Stimulated activated naive CD8-positive, alpha-beta T cell treated with anti-CD3 and anti-CD28 coated beads, Interleukin-15, amount 100 ng/mL, for 72 hours (primary cell): ENCODE measurements at regions not wholly inside any gene's neighbourhood (a gene's known extent, or its start where the extent isn't known, plus 50 kb on each side); places are given as distances from the start of the nearest gene placed in this dataset.
A peak's percentile ranks its signal among the peaks of the same experiment; 100 is the strongest.
"Not testable (repeated sequence)": the region's sequence is repeated elsewhere in the genome, so short reads cannot be mapped to it uniquely, and the experiment has no call there.

Source experiments
- ATAC-seq: fragments of 150-1000 bp; cut with Tn5 transposase; 2 replicates; pipeline ENCODE4 v1.10.0; 2021; ENCODE audit warnings: mild to moderate bottlenecking, moderate library complexity
- DNase-seq, 2 donors: peaks; one replicate each; pipeline ENCODE4 v3.0.0; 2021 to 2022
- H3K27ac Mint-ChIP-seq, 2 donors: one replicate each; pipeline ENCODE4 v1.8.0; 2022; ENCODE audit warnings: mild to moderate bottlenecking in 2 of 2, mixed read lengths in 2 of 2, moderate library complexity in 2 of 2
- H3K27me3 Mint-ChIP-seq: one replicate; pipeline ENCODE4 v1.8.0; 2022; ENCODE audit warnings: mixed read lengths
- H3K4me1 Mint-ChIP-seq: one replicate; pipeline ENCODE4 v1.8.0; 2022; ENCODE audit warnings: mild to moderate bottlenecking, mixed read lengths
- H3K4me3 Mint-ChIP-seq, 2 donors: one replicate each; pipeline ENCODE4 v1.8.0; 2022; ENCODE audit warnings: mild to moderate bottlenecking in 2 of 2, mixed read lengths in 2 of 2, moderate library complexity in 1 of 2
- H3K9me3 Mint-ChIP-seq, 2 donors: one replicate each; pipeline ENCODE4 v1.8.0; 2022; ENCODE audit warnings: mixed read lengths in 2 of 2

DNA sequence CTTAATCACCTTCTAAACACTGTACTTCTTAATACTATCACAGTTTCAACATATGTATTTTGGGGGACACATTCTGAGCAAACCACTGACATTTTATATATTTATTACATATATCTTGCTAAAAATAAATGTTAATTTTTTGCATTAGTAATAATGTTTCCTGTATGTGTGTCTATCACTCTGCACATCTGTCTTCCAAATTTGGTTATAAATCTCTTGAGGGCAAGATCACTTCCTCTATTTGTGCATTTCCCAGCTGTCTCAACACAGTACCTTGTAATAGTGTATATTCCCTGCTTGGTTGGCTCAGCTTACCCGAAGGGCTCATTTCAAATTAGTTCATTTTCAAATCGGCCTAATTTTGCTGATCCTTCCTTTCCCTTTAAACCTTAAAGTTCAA, 617.1 kb upstream of the GYPC start:
- DNase-seq (no peak), ATAC-seq (no peak)
- H3K27ac Mint-ChIP-seq = no peak overlapping the region
- peaks cover 0 to 4% of the 10 kb centered on the region in 2 donors for H3K9me3 Mint-ChIP-seq
- H3K27me3 Mint-ChIP-seq = no peaks in the 10 kb centered on the region
- no peak overlapping the region for H3K4me3 Mint-ChIP-seq
- no peaks in the 10 kb centered on the region for H3K4me1 Mint-ChIP-seq

DNA sequence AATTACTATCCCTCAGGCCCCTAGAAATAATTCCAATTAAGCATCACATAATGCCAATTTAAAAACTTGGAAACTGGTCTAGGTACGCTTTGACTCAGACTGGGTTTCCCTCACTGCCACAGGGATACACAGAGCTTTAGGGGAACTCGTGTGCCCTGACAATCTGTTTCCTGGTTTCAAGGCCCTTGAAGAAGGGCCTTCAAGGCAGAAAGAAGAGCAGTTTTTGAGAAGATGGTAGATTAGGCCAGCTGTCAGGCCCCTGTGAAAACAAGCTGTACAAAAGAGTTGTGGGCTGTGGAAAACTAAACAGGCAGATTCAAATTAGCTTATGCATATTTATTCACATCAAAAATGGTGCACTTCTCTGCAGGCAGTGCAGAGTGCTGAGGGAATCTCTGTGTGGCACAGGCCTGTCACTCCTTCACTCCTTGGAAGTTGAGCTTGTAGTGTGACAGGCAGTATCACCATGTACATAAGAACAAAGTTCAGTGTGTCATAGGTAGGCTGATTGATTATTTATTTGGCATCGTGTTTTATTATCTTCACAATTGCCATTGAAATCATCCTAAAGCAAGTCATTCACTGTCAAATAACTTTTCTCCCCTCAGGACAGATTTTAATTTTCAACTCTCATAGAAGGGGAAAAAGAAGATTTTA, 614.4 kb upstream of the GYPC start:
- H3K9me3 Mint-ChIP-seq = no peaks in the 10 kb centered on the region
- DNase-seq = no peak
- no peak overlapping the region for H3K27ac Mint-ChIP-seq
- no peaks in the 10 kb centered on the region for H3K27me3 Mint-ChIP-seq
- H3K4me1 Mint-ChIP-seq = no peaks in the 10 kb centered on the region
- H3K4me3 Mint-ChIP-seq = no peak overlapping the region
- ATAC-seq = no peak

DNA sequence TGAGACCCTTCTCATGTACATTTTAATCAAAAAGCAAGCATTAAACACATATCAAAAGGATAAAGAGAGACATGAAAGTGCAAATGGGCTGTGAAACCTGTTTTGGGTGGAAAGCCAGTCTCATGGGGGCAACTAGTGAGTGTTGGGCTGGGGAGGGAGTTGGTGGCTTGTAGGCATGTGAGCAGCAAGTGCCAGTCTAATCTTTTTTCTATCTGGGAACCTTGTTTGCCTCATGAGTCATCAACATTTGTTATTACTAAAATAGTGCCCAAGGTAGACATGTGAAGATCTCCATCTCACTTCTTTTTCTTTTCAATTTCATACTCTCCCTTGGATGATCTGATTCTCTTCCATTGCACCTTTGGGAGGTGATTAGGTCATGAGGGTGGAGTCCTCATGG, 613.9 kb upstream of the GYPC start:
- no peak for DNase-seq
- Mint-ChIP-seq H3K4me1 (no peaks in the 10 kb centered on the region), H3K9me3 (no peaks in the 10 kb centered on the region), H3K4me3 (no peak overlapping the region), H3K27me3 (no peaks in the 10 kb centered on the region), H3K27ac (no peak overlapping the region)
- ATAC-seq = no peak

DNA sequence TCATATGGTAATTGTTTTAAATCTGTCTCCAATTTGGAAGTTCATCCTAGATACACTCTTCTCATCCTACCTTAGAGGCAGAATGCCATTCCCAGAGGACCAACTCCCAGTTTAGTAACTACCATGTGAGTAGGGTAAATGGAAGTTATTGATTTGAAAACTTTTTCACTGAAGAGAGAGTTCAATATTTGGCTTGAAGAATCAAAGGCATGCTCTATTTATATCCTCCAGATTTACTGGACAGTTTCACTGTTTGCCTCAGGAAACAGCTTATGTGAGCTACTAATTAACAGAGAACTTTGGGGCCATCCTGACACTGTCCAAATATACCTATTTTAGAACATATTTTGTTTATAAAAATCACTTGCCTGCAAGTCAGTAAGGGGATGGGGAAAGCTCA, 607.2 kb upstream of the GYPC start:
- no peak overlapping the region for H3K4me3 Mint-ChIP-seq
- no peaks in the 10 kb centered on the region for H3K27me3 Mint-ChIP-seq
- DNase-seq = no peak
- H3K27ac Mint-ChIP-seq = no peak overlapping the region
- H3K4me1 Mint-ChIP-seq = no peaks in the 10 kb centered on the region
- no peak for ATAC-seq
- H3K9me3 Mint-ChIP-seq = peaks cover 6 to 22% of the 10 kb centered on the region in 2 donors

DNA sequence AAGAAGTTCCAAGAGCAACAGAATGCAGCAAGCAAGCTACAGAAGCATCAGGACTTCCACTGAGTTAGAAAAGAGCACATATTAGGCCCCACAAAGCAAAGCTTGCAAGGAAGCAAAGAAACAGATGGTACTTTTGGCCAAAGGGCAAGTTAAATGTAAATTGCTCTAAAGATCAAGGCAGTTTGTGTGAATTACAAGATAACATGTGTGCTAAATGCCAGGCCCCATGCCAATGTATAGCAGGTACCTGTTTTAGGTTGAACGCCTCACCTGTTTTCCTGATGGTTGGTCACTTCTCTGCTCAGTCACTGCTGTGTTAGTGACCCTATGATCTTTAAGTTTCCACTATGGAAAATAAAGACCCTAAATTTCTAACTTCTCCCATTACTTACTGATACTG, 606.5 kb upstream of the GYPC start:
- Mint-ChIP-seq H3K27me3 (no peaks in the 10 kb centered on the region), H3K4me1 (no peaks in the 10 kb centered on the region), H3K27ac (no peak overlapping the region), H3K9me3 (peaks cover 6 to 29% of the 10 kb centered on the region in 2 donors), H3K4me3 (no peak overlapping the region)
- DNase-seq (no peak), ATAC-seq (no peak)

DNA sequence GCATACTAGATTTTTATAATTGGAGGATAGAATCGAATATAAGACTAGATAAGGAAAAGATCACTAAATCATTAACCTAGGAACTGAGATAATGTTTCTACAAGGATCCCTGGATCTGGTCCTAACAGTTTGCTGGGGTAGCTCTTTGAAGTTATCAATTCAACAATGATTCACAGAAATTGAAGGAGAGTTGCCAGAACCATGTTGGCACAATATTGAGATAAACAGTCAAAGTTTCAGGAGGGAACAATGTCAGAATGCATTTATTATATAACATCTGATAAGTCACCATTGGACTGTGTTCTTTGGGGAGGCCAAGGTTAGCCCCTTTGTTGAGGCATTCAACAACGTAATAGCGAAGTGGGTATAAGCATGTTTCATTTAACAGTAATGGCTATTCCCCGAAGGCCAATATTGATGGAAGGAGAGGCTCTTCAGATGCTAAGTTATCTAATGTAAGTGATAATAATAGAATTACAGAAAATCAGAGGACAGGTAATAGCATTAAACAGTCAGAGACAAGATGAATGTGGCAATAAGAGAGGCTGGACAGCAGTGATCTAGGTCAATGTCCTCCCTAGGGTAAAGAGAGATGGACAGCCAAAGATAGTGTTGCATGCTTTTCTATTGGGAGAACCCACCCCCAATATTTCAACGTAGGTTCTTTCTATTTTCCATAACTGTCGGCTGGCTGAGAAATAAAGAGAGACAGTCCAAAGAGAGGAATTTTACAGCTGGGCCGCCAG, 604.8 kb upstream of the GYPC start:
- no peak overlapping the region for H3K27ac Mint-ChIP-seq
- no peak overlapping the region for H3K4me3 Mint-ChIP-seq
- DNase-seq (no peak), ATAC-seq (no peak)
- H3K4me1 Mint-ChIP-seq = no peaks in the 10 kb centered on the region
- H3K9me3 Mint-ChIP-seq = peaks cover 6 to 37% of the 10 kb centered on the region in 2 donors
- no peaks in the 10 kb centered on the region for H3K27me3 Mint-ChIP-seq

DNA sequence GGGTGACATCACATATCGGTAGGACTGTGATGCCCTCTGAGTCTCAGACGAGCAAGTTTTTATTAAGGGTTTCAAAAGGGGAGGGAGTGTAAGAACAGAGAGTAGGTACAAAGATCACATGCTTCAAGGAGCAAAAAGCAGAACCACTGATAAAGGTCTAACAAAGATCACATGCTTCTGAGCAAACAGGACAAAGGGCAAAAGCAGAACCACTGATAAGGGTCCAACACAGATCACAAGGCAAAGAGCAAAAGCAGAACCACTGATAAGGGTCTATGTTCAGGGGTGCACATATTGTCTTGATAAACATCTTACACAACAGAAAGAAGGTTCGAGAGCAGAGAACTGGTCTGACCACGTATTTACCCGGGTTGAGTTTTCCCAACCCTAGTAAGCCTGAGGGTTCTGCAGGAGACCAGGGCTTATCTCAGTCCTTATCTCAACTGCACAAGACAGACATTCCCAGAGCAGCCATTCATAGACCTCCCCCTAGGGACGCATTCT, 604.2 kb upstream of the GYPC start:
- peaks cover 6 to 38% of the 10 kb centered on the region in 2 donors for H3K9me3 Mint-ChIP-seq
- H3K4me1 Mint-ChIP-seq, H3K4me3 Mint-ChIP-seq, H3K27ac Mint-ChIP-seq, H3K27me3 Mint-ChIP-seq, DNase-seq, ATAC-seq: not testable (repeated sequence)

DNA sequence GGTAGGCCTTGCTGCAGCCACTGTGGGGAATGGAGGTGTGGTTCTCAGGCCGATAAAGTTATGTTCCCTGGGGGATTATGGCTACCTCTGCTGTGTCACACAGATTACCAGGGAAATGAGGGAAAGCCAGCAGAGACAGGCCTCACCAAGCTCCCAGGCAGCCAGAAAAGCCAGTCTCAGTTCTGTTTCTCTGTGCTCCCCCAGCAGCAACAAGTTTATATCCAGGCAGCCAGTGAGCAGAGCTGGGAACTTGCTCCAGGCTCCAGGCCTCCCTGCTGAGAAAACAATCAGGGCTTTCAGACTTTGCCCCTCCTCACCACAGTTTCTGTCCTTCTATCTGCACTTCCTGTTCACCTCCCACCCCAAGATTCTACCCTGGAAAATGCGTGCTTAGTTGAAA, 596.6 kb upstream of the GYPC start:
- no peak for DNase-seq
- Mint-ChIP-seq H3K27ac (peak overlapping the region in 1 of 2 donors; percentile 63), H3K27me3 (no peaks in the 10 kb centered on the region), H3K4me3 (no peak overlapping the region), H3K9me3 (peaks cover 20 to 52% of the 10 kb centered on the region in 2 donors), H3K4me1 (no peaks in the 10 kb centered on the region)
- ATAC-seq = no peak

DNA sequence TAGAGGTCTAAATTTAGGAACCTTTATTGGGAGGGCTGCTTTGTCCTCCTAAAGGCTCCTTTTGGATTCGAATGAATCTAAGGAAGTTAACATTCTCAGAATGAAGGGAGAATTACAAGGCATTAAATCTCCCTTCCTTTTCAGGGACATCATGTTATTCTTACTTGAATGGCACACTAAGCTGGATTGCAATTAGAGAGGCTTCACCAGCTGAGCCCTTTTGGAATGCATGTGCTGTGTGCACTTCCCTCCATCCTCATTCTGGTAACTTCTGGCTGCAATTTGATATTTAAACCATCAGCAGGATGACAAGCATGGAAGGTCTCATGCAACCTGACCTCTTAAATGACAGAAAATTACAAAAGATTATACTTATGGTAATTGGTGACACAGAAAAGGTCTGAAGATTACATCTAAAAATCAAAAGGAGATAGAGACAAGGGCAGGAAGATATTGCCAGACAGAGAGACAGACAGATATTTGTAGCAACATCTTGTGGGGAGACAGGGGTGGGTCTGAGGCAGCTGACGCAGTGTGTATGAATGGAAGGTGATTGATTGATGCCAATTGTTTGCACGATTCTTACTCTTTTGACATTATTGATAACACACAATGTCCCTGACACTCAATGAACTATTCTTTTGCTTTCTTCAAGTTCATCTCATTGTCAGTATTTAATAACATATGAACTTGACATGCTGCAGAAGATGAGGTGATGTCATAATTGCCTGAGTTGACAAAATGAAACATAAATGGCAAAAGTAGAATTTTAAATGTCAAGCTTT, 570.8 kb upstream of the GYPC start:
- DNase-seq (no peak), ATAC-seq (no peak)
- Mint-ChIP-seq H3K27me3 (no peaks in the 10 kb centered on the region), H3K4me3 (no peak overlapping the region), H3K9me3 (peaks cover 0 to 9% of the 10 kb centered on the region in 2 donors), H3K27ac (no peak overlapping the region), H3K4me1 (no peaks in the 10 kb centered on the region)

DNA sequence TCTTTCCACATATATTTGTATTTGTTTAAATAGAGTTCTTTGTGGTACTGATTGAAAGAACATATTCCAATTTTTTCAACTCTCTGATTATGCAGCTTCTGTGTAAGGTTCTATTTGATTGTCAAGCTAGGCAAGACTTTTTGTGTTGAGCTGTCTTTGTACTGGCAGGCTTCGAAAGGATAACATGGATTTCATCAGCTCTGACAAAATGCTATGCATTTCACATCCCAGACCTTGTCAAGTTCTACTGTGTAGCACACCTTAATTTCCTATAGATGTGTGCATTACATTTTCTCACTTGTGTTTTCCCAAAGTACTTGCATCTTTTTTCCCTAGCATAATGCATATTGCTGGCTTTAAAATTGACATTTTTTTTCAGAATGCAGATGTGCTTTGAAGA, 555.0 kb upstream of the GYPC start:
- H3K4me3 Mint-ChIP-seq = no peak overlapping the region
- no peaks in the 10 kb centered on the region for H3K4me1 Mint-ChIP-seq
- peaks cover 4 to 14% of the 10 kb centered on the region in 2 donors for H3K9me3 Mint-ChIP-seq
- DNase-seq (no peak), ATAC-seq (no peak)
- no peak overlapping the region for H3K27ac Mint-ChIP-seq
- no peaks in the 10 kb centered on the region for H3K27me3 Mint-ChIP-seq

DNA sequence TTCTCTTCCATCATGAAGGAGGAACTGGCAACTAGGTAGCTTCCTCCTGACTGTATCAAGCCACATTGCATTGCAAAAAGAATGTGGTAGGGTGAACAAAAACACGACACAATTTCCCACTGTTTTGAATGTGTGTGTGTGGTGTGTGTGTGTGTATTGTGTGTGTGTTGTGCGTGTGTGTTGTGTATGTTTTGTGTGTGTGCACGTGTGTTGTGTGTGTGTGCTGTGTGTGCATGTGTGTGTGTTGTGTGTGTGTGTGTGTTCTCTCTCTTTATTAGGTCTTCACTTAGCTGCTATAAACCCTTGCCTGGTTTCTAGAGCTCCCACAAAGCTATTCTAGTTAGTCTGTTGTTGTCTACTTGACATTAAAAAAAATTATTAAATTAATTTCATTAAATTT, 550.0 kb upstream of the GYPC start:
- no peaks in the 10 kb centered on the region for H3K4me1 Mint-ChIP-seq
- H3K4me3 Mint-ChIP-seq = no peak overlapping the region
- no peak for DNase-seq
- H3K27ac Mint-ChIP-seq = no peak overlapping the region
- H3K27me3 Mint-ChIP-seq = no peaks in the 10 kb centered on the region
- no peak for ATAC-seq
- H3K9me3 Mint-ChIP-seq = peaks cover 5 to 14% of the 10 kb centered on the region in 2 donors

DNA sequence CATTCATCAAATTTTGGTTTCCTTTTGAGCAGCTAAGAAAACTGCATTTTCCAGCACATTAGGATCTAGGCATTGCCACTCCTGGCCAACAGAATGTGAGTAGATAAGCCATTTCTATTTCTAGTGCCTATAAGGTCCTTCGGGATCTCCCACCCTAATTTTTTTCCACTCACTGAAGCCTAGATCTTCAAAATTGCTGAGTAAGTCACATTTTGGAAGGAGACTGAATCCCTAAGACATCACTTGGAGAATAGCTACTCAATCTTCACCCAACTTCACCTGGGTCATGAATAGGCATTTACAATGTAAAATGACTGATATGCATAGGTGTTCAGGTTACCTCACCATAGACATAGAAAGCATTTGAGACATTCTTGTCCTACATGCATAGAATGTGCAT, 548.1 kb upstream of the GYPC start:
- Mint-ChIP-seq H3K27me3 (no peaks in the 10 kb centered on the region), H3K4me1 (no peaks in the 10 kb centered on the region), H3K27ac (no peak overlapping the region), H3K4me3 (no peak overlapping the region), H3K9me3 (peaks cover 5 to 14% of the 10 kb centered on the region in 2 donors)
- DNase-seq = no peak
- no peak for ATAC-seq

DNA sequence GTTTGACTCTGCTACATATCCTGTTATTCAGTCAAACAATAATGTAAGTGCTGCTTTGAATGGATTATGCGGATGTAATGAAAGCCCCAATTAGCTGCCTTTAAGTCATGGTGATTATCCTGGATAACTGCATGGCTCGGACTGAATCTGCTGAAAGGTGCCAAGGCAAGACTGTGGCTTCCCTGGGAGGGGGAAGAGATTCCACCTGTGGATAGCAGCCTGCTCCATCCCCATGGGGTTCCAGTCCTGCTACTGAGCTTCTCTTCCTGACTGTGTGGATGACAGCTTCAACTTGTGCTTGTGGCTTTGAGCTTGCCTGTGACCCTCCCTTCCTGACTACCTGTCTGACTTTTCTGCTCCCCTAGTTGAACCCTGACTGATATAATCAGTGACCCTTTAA, 540.0 kb upstream of the GYPC start:
- no peaks in the 10 kb centered on the region for H3K27me3 Mint-ChIP-seq
- DNase-seq = no peak
- peak overlapping the region in 1 of 2 donors; percentile 77 for H3K27ac Mint-ChIP-seq
- no peaks in the 10 kb centered on the region for H3K9me3 Mint-ChIP-seq
- no peak overlapping the region for H3K4me3 Mint-ChIP-seq
- no peak for ATAC-seq
- no peaks in the 10 kb centered on the region for H3K4me1 Mint-ChIP-seq

DNA sequence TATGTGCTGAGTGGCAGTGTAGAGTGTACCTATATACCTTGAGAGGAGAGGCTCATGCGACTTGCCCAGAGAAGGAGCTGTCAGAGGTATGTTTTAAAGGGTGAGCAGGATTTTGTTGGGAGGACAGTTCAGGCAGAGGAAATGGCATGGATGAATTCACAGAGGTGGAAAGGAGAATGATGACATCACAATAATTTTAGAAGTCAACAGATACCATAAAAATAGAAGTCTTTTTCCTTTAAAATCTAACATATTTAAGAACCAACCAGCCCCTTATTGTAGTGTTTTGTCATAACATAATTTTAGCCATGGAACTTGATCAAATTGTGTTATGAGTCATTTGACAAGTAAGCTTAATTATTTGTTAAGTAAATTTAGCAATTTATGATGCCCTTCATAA, 538.1 kb upstream of the GYPC start:
- Mint-ChIP-seq H3K27ac (no peak overlapping the region), H3K27me3 (no peaks in the 10 kb centered on the region), H3K4me3 (no peak overlapping the region), H3K4me1 (no peaks in the 10 kb centered on the region), H3K9me3 (no peaks in the 10 kb centered on the region)
- no peak for DNase-seq
- no peak for ATAC-seq

DNA sequence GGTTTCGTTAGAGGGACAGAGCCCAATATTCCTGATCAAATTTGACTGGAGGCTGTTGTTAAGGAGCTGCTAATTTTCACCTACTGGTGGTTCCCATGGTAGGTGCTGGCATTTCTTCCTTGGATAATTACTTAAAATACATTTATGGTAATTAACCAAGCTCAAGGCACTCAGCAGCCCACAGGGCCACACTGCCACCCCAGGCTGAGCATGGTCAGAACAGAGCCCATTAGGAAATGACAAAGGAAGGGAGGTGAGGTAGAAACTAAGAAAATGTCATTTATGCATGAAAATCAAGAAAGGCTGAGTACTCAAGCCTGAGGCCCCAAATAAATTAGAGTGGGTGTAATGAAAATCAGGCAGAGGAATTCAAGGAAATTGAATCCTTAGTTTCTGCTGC, 510.2 kb upstream of the GYPC start:
- Mint-ChIP-seq H3K27me3 (no peaks in the 10 kb centered on the region), H3K4me1 (no peaks in the 10 kb centered on the region), H3K27ac (no peak overlapping the region), H3K4me3 (no peak overlapping the region), H3K9me3 (no peaks in the 10 kb centered on the region)
- DNase-seq (no peak), ATAC-seq (no peak)

DNA sequence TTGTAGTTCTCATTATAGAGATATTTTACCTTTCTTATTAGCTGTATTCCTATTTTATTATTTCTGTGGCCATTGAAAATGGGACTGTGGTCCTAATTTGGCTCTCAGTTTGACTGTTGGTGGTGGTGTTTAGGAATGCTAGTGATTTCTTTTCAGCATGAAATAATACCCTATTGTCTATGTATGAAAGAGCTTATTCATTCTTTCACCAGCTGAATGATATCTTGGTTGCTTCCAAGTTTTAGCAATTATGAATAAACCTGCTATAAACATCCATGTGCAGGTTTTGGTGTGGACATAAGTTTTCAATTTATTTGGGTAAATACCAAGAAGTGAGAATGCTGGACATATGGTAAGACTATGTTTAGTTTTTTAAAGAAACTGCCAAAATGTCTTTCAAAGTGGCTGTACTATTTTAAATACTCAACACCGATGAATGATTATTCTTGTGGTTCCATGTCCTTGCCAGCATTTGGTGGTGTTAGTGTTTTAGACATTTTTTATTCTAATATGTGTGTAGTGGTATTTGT, 501.6 kb upstream of the GYPC start:
- H3K4me3 Mint-ChIP-seq = no peak overlapping the region
- peaks cover 0 to 3% of the 10 kb centered on the region in 2 donors for H3K9me3 Mint-ChIP-seq
- H3K27ac Mint-ChIP-seq = no peak overlapping the region
- ATAC-seq (no peak), DNase-seq (no peak)
- no peaks in the 10 kb centered on the region for H3K4me1 Mint-ChIP-seq
- H3K27me3 Mint-ChIP-seq = no peaks in the 10 kb centered on the region
